DMS 273 treated with DMSO at 0.1 percent for 48 hours (cell line): ENCODE measurements at regions not wholly inside any gene's neighbourhood (a gene's known extent, or its start where the extent isn't known, plus 50 kb on each side); places are given as distances from the start of the nearest gene placed in this dataset.

Experiments used
- DNase-seq: peaks from one replicate; lab custom pipeline; 2025; lab: John Stamatoyannopoulos, UW

GRCh38 chr6:104614394-104614793 is 245.3 kb downstream of the HACE1 start:
- DNase-seq, result no peak

- DNase-seq, result no peak
Measured at GRCh38 chr6:104613416-104614001, 246.2 kb downstream of the HACE1 start.

- DNase-seq, result no peak
Measured at GRCh38 chr6:104612541-104612940, 247.2 kb downstream of the HACE1 start.

- DNase-seq, result no peak
Measured at GRCh38 chr6:104608101-104608500, 251.6 kb downstream of the HACE1 start.

GRCh38 chr6:104607501-104607900 is 252.2 kb downstream of the HACE1 start:
- DNase-seq, result no peak

GRCh38 chr6:104606361-104606760 is 253.4 kb downstream of the HACE1 start:
- DNase-seq, result no peak

GRCh38 chr6:104604685-104605084 is 255.0 kb downstream of the HACE1 start:
- DNase-seq, result no peak

GRCh38 chr6:104603108-104603745 is 256.5 kb downstream of the HACE1 start:
- no peak for DNase-seq

GRCh38 chr6:104601721-104602120 is 258.0 kb downstream of the HACE1 start:
- DNase-seq, result no peak

- DNase-seq, result no peak
Measured at GRCh38 chr6:104601131-104601651, 258.5 kb downstream of the HACE1 start.

- no peak for DNase-seq
Measured at GRCh38 chr6:104600639-104600931, 259.1 kb downstream of the HACE1 start.

- no peak for DNase-seq
Measured at GRCh38 chr6:104599821-104600638, 259.7 kb downstream of the HACE1 start.

GRCh38 chr6:104597541-104598050 is 262.1 kb downstream of the HACE1 start:
- DNase-seq, result no peak

- no peak for DNase-seq
Measured at GRCh38 chr6:104596091-104596490, 263.6 kb downstream of the HACE1 start.

- no peak for DNase-seq
Measured at GRCh38 chr6:104595311-104595820, 264.4 kb downstream of the HACE1 start.

GRCh38 chr6:104591573-104592334 is 268.0 kb downstream of the HACE1 start:
- no peak for DNase-seq

- DNase-seq, result no peak
Measured at GRCh38 chr6:104589940-104590339, 269.8 kb downstream of the HACE1 start.

- DNase-seq, result no peak
Measured at GRCh38 chr6:104585646-104586045, 274.1 kb downstream of the HACE1 start.

- peak; percentile 5 for DNase-seq
Measured at GRCh38 chr6:104580452-104580851, 279.3 kb downstream of the HACE1 start.

- no peak for DNase-seq
Measured at GRCh38 chr6:104579310-104579863, 280.3 kb downstream of the HACE1 start.

GRCh38 chr6:104575536-104575935 is 284.2 kb downstream of the HACE1 start:
- DNase-seq, result no peak
